GM03348 (cell line): ENCODE measurements at regions not wholly inside any gene's neighbourhood (a gene's known extent, or its start where the extent isn't known, plus 50 kb on each side); places are given as distances from the start of the nearest gene placed in this dataset.
"Not testable (repeated sequence)": the region's sequence is repeated elsewhere in the genome, so short reads cannot be mapped to it uniquely, and the experiment has no call there.

Experiments
- DNase-seq: peaks from one replicate; pipeline ENCODE4 v3.0.0; 2012; ENCODE audit warnings: low spot score

DNA sequence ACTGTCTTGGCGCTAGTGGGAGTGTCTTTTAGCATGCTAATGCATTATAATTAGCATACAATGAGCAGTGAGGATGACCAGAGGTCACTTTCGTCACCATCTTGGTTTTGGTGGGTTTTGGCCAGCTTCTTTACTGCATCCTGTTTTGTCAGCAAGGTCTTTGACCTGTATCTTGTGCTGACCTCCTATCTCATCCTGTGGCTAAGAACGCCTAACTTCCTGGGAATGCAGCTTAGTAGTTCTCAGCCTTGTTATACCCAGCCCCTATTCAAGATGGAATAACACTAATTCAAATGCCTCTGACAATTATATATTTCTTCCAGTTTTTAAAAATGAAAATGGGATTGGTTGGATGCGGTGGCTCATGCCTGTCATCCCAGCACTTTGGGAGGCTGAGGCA lies 92.0 kb upstream of the TMTC4 start:
- not testable (repeated sequence) for DNase-seq

DNA sequence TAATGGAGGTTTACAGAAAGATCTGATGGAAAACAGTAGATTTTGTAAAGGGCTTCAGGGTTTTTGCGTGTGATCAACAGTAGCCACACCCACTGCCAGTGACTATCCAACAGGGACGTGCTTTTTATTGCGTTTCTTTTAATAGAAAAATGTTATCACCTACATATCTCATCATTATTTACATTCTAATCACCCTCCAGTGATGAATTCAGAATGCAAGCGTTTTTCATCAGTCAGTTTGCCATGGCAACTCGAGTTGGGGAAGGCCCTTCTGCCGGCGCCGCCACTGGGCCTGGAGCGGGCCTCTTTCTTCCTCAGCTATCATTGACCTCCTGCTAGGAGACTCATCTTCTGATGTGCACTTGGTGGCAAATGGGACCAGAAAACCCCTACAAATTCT lies 90.3 kb upstream of the TMTC4 start:
- no peak for DNase-seq

DNA sequence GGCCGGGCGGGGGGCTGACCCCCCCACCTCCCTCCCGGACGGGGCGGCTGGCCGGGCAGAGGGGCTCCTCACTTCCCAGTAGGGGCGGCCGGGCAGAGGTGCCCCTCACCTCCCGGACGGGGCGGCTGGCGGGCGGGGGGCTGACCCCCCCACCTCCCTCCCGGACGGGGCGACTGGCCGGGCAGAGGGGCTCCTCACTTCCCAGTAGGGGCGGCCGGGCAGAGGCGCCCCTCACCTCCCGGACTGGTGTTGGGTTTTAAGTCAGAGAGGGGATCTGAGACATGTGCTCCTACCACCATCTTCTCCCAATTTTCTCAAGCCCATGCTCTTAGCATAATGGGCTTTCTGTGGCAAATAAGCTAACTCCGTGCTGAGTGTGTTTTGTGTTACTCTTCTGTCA lies 87.5 kb upstream of the TMTC4 start:
- not testable (repeated sequence) for DNase-seq

DNA sequence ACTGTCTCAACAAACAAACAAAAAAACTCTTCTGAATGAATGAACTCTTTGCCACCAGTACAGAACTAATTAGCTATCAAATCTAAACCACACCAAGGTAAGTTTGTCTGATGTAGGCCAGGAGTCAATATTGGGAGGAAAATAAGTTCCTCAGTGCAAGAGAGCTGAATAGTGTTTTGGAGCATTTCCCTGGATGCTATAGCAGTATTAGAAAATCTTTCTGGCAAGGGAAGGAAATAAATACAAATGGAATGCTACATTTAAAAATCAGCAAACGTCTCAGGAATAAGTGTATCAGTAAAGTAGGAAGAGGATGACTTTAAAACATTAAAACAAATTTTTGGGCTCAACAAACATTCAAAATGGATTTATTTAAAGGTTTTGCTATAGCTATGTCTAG lies 81.3 kb upstream of the TMTC4 start:
- no peak for DNase-seq

GRCh38 chr13:100754459-100754858 lies 79.9 kb upstream of the TMTC4 start:
- no peak for DNase-seq

- no peak for DNase-seq
Observed at GRCh38 chr13:100753376-100753775, 78.8 kb upstream of the TMTC4 start.

- no peak for DNase-seq
Observed at GRCh38 chr13:100751826-100752225, 77.2 kb upstream of the TMTC4 start.

DNA sequence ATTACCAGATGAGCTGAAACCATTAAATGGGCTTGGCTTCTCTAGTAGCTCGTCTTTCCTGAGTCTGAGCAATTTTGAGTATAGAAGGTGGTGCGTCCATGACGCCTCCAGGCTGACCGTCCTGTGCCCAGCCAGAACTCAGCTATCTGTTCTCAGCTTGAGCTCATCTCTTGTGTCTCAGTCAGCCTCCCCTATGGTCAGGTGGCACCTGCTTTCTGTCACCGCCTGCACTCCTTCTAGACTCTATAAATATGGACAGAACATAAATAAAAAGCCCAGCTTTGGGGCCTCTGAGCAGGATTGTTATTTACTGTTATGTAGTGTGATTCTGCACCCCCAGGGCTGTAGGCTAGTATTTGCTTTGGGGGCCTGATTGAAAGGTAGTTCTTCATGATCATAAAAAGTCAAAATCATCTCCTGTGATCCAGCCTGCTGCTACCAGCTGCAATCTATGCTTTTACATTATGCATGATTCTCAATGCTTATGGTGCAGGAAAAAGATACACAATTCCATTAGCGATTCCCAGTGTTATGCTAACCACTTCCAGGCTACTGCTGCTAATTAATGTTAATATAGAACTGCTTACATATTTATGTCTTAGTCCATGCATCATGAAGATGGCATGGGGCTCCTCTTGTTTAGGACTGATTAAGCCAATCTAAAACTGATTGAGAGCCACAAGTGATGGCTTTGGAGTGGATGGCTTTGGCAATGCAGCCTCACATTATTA lies 72.5 kb upstream of the TMTC4 start:
- DNase-seq = no peak

GRCh38 chr13:100738176-100738855 lies 63.7 kb upstream of the TMTC4 start:
- DNase-seq = no peak

GRCh38 chr13:100735494-100735893 lies 60.9 kb upstream of the TMTC4 start:
- DNase-seq = no peak

- DNase-seq = no peak
Observed at GRCh38 chr13:100734194-100734720, 59.7 kb upstream of the TMTC4 start.

- no peak for DNase-seq
Observed at GRCh38 chr13:100733261-100733660, 58.7 kb upstream of the TMTC4 start.

- DNase-seq = no peak
Observed at GRCh38 chr13:100728201-100728600, 53.6 kb upstream of the TMTC4 start.

DNA sequence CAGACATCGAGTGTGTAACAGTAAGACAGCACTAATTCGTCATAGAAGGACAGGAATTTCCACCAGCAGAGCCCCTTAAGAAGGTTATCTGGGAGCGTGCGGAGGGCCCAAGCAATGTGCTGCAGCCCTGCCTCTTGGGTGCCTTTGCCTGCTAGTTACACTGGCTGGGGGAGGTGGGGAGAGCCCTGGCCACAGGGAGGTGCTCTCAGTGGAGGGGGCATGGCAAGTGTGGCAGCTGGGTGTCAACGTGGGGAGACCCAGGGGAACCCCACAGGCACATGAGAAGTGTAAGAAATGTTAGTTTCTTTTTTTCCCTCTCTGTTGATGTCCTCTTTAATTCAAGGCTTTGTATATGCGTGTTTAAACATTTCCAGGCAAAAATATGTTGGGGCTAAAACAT lies 50.9 kb upstream of the TMTC4 start:
- no peak for DNase-seq

DNA sequence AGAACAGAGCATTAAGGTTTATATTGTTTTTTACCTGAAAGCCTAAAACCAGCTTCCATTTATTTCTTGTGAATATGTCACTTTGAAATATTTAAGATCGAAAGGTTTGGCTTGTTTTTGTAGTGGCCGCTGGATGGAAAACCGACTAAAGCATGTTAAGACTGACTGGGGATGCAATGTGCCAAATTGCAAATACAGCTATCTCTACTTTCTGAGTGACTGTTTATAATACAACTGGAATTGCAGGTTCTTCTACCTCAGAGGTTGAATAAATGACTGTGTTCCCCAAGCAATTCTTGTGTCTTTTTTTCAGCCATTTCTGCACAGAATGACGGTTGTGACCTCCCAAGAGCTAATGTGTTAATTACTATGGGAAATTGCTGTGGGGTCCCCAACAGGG lies 50.0 kb upstream of the TMTC4 start:
- DNase-seq = no peak
